Adipocyte (in vitro differentiated cells): ENCODE measurements at regions not wholly inside any gene's neighbourhood (a gene's known extent, or its start where the extent isn't known, plus 50 kb on each side); places are given as distances from the start of the nearest gene placed in this dataset.

Experiments used
- DNase-seq: peaks from one replicate; pipeline ENCODE4 v3.0.0-alpha.2; 2015; ENCODE audit warnings: low read depth
- H3K27me3 ChIP-seq: replicated peaks from 2 replicates; pipeline ENCODE4 v1.7.0; 2013; ENCODE audit warnings: mild to moderate bottlenecking, low read length, moderate library complexity; ENCODE audit not compliant: control insufficient read depth, insufficient read depth
- H3K36me3 ChIP-seq: 2 replicates; pipeline ENCODE4 v1.7.0; 2013; ENCODE audit warnings: low read length, mild to moderate bottlenecking, moderate library complexity; ENCODE audit not compliant: control insufficient read depth, insufficient read depth, severe bottlenecking
- H3K4me1 ChIP-seq: 2 replicates; pipeline ENCODE4 v1.7.0; 2013; ENCODE audit warnings: mild to moderate bottlenecking, low read length, moderate library complexity; ENCODE audit not compliant: control insufficient read depth, insufficient read depth
- H3K4me3 ChIP-seq: 2 replicates; pipeline ENCODE4 v1.7.0; 2013; ENCODE audit warnings: mild to moderate bottlenecking, low read length, moderate library complexity
- H3K9ac ChIP-seq: 2 replicates; pipeline ENCODE4 v1.7.0; 2013; ENCODE audit warnings: mild to moderate bottlenecking, low read length, moderate library complexity
- H3K9me3 ChIP-seq: 2 replicates; pipeline ENCODE4 v1.7.0; 2013; ENCODE audit warnings: mild to moderate bottlenecking, low read length, moderate library complexity; ENCODE audit not compliant: control insufficient read depth

DNA sequence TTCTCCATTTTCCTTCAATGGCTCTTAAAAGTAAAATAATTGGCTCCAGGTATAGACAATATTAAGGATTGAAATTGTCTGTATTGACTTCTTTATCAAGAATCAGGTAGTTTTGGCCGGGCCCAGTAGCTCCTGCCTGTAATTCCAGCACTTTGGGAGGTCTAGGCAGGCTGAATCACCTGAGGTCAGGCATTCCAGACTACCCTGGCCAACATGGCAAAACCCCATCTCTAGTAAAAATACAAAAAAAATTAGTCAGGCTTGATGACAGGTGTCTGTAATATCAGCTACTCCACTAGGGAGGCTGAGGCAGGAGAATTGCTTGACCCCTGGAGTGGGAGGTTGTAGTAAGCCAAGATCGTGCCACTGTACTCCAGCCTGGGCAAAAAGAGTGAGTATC lies 1008.5 kb upstream of the EEF2KMT start:
- Histone ChIP-seq H3K27me3 (no peaks in the 10 kb centered on the region), H3K9me3 (peaks cover 6% of the 10 kb centered on the region), H3K9ac (no peak overlapping the region), H3K4me1 (no peaks in the 10 kb centered on the region), H3K36me3 (no peaks in the 10 kb centered on the region), H3K4me3 (no peak overlapping the region)
- DNase-seq, result no peak

- H3K9me3 ChIP-seq, result peaks cover 6% of the 10 kb centered on the region
- no peak overlapping the region for H3K4me3 ChIP-seq
- H3K36me3 ChIP-seq, result no peaks in the 10 kb centered on the region
- no peaks in the 10 kb centered on the region for H3K27me3 ChIP-seq
- no peak overlapping the region for H3K9ac ChIP-seq
- no peak for DNase-seq
- H3K4me1 ChIP-seq, result no peaks in the 10 kb centered on the region
Observed at GRCh38 chr16:6105115-6105514, 1007.5 kb upstream of the EEF2KMT start.

DNA sequence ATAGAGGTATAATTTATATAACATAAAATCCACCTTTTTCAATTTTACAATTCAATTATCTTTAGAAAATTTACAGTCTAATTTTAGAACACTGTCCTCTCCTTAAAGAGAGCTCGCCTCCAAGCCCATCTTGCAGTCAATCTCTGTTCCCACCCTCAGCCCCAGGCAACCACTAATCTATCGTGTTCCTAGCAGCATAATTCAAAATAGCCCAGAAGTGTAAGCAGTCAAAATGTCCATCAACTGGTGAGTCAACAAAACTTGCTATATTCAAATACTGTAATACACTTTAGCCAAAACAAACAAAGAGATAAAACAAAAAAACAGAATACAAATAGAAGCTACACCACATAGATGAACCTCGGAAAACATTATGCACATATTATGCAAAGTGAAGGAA lies 1006.8 kb upstream of the EEF2KMT start:
- Histone ChIP-seq H3K36me3 (no peaks in the 10 kb centered on the region), H3K9me3 (peaks cover 6% of the 10 kb centered on the region), H3K9ac (no peak overlapping the region), H3K4me3 (no peak overlapping the region), H3K4me1 (no peaks in the 10 kb centered on the region), H3K27me3 (no peaks in the 10 kb centered on the region)
- DNase-seq, result no peak

GRCh38 chr16:6103561-6103960 lies 1006.0 kb upstream of the EEF2KMT start:
- Histone ChIP-seq H3K4me1 (no peaks in the 10 kb centered on the region), H3K4me3 (no peak overlapping the region), H3K9ac (no peak overlapping the region), H3K27me3 (no peaks in the 10 kb centered on the region), H3K36me3 (no peaks in the 10 kb centered on the region), H3K9me3 (peaks cover 6% of the 10 kb centered on the region)
- DNase-seq, result no peak

- DNase-seq, result no peak
- H3K36me3 ChIP-seq, result no peaks in the 10 kb centered on the region
- H3K27me3 ChIP-seq, result no peaks in the 10 kb centered on the region
- H3K4me1 ChIP-seq, result no peaks in the 10 kb centered on the region
- peaks cover 3% of the 10 kb centered on the region for H3K9me3 ChIP-seq
- H3K9ac ChIP-seq, result no peak overlapping the region
- no peak overlapping the region for H3K4me3 ChIP-seq
Observed at GRCh38 chr16:6099102-6099501, 1001.5 kb upstream of the EEF2KMT start.

DNA sequence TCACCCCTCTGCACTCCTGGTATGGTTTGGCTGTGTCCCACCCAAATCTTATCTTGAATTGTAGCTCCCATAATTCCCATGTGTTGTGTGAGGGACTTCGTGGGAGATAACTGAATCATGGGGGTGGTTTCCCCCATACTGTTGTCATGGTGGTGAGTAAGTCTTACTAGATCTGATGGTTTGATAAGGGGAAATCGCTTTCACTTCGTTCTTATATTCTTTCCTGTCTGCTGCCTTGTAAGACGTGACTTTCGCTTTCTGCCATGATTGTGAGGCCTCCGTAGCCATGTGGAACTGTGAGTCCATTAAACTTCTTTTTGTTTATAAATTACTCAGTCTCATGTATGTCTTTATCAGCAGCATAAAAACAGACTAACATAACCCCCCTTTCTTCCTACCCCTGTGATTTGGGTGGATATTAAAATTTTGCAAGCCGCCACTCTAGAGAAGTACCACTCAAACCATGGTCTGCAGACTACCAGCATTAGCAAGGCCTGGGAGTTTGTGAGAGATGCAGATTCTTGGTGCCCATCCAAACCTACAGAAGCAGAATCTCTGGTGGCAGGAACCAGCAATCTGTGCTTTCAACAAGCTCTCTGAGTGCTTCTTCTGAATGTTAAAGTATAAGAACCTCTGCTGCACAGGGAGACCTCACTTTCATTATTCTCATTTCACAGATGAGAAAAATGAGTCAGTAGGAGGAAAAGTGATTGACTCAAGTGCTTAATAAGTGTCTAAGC lies 999.5 kb upstream of the EEF2KMT start:
- Histone ChIP-seq H3K4me3 (no peak overlapping the region), H3K27me3 (no peaks in the 10 kb centered on the region), H3K9ac (no peak overlapping the region), H3K36me3 (no peaks in the 10 kb centered on the region), H3K9me3 (no peaks in the 10 kb centered on the region), H3K4me1 (no peaks in the 10 kb centered on the region)
- DNase-seq, result no peak

- no peak for DNase-seq
- H3K27me3 ChIP-seq, result no peaks in the 10 kb centered on the region
- H3K9ac ChIP-seq, result no peak overlapping the region
- no peak overlapping the region for H3K4me3 ChIP-seq
- no peaks in the 10 kb centered on the region for H3K9me3 ChIP-seq
- no peaks in the 10 kb centered on the region for H3K4me1 ChIP-seq
- H3K36me3 ChIP-seq, result no peaks in the 10 kb centered on the region
Observed at GRCh38 chr16:6095414-6095813, 997.8 kb upstream of the EEF2KMT start.

GRCh38 chr16:6091021-6091420 lies 993.4 kb upstream of the EEF2KMT start:
- Histone ChIP-seq H3K9ac (no peak overlapping the region), H3K9me3 (no peaks in the 10 kb centered on the region), H3K27me3 (no peaks in the 10 kb centered on the region), H3K4me3 (no peak overlapping the region), H3K4me1 (no peaks in the 10 kb centered on the region), H3K36me3 (no peaks in the 10 kb centered on the region)
- no peak for DNase-seq

- no peak overlapping the region for H3K4me3 ChIP-seq
- H3K36me3 ChIP-seq, result no peaks in the 10 kb centered on the region
- H3K4me1 ChIP-seq, result no peaks in the 10 kb centered on the region
- H3K9ac ChIP-seq, result no peak overlapping the region
- no peak for DNase-seq
- H3K9me3 ChIP-seq, result no peaks in the 10 kb centered on the region
- H3K27me3 ChIP-seq, result no peaks in the 10 kb centered on the region
Observed at GRCh38 chr16:6081320-6081976, 983.9 kb upstream of the EEF2KMT start.

DNA sequence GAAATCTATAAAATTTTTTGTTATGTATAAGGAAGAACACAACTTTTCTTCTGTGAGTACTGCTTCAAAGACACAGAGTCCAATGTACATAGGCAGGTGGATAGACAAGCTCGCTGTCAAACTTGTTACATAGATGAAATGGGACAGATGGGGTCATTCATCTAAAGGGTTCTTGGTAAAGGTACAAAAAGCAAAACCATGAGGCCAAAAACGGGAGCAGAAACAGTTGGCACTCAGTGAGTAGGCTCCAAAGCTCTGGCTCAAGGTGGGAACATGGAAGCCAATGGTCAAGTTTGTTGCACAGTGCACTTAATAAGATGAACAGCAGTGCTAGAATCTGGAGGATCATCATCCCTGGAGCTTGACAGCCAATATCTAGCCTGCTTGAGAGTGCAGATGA lies 979.0 kb upstream of the EEF2KMT start:
- no peak for DNase-seq
- H3K9ac ChIP-seq, result no peak overlapping the region
- H3K27me3 ChIP-seq, result no peaks in the 10 kb centered on the region
- H3K9me3 ChIP-seq, result no peaks in the 10 kb centered on the region
- H3K4me1 ChIP-seq, result no peaks in the 10 kb centered on the region
- H3K36me3 ChIP-seq, result no peaks in the 10 kb centered on the region
- H3K4me3 ChIP-seq, result no peak overlapping the region

DNA sequence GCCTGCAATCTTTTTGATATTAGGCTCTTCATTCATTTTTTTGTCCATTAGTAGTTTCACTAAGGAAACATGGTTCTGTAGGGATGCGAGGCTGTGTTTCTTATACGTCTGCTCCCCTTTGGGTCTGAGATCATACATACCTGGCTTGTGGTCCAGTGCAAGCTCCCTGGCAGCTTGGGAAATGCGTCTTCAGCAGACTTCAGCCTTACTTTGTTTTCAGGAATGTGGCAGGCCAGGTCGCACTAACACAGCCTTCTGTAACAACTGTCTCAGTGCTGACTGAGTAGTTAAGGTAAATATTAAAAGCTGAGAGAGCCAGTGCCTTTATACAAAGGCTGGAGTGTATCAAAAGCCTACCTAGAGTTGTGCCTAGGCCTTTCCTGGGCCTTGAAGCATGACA lies 970.5 kb upstream of the EEF2KMT start:
- no peak for DNase-seq
- Histone ChIP-seq H3K4me3 (no peak overlapping the region), H3K36me3 (no peaks in the 10 kb centered on the region), H3K27me3 (no peaks in the 10 kb centered on the region), H3K9me3 (no peaks in the 10 kb centered on the region), H3K9ac (no peak overlapping the region), H3K4me1 (no peaks in the 10 kb centered on the region)

- no peak for DNase-seq
- no peak overlapping the region for H3K9ac ChIP-seq
- H3K4me1 ChIP-seq, result no peaks in the 10 kb centered on the region
- H3K9me3 ChIP-seq, result no peaks in the 10 kb centered on the region
- H3K27me3 ChIP-seq, result no peaks in the 10 kb centered on the region
- no peak overlapping the region for H3K4me3 ChIP-seq
- no peaks in the 10 kb centered on the region for H3K36me3 ChIP-seq
Observed at GRCh38 chr16:6066652-6067051, 969.1 kb upstream of the EEF2KMT start.
